K562 (cell line): ENCODE measurements at regions not wholly inside any gene's neighbourhood (a gene's known extent, or its start where the extent isn't known, plus 50 kb on each side); places are given as distances from the start of the nearest gene placed in this dataset.

Source experiments
- ATF6 ChIP-seq: sonication (generic); formaldehyde crosslinking; IDR thresholded peaks from 2 replicates; pipeline ENCODE4 v1.4.0; 2020; ENCODE audit warnings: mild to moderate bottlenecking, missing genetic modification reagents
- BACH1 ChIP-seq: fragments of 200-800 bp; sonication (Bioruptor generic); IDR thresholded peaks from 2 replicates; pipeline ENCODE4 v1.6.1; 2016; ENCODE audit warnings: missing genetic modification characterization, missing compliant biosample characterization
- CBX8 ChIP-seq: fragments of 200-600 bp; sonication (generic); IDR thresholded peaks from 2 replicates; pipeline ENCODE4 v1.6.1; 2012; ENCODE audit warnings: borderline replicate concordance, mixed run types, low read depth, mild to moderate bottlenecking, moderate library complexity, mixed read lengths, low read length, control low read depth, inconsistent platforms; ENCODE audit not compliant: poor library complexity, severe bottlenecking; ENCODE audit errors: extremely low read depth
- HINFP ChIP-seq: fragments of 450-650 bp; conservative IDR thresholded peaks from 2 replicates; pipeline ENCODE4 v1.6.1; 2016; ENCODE audit warnings: missing genetic modification characterization, low read depth, mild to moderate bottlenecking, control low read depth, missing compliant biosample characterization
- ILK ChIP-seq: fragments of 450-650 bp; IDR thresholded peaks from 2 replicates; pipeline ENCODE4 v1.6.1; 2016; ENCODE audit warnings: missing genetic modification characterization, low read depth, mild to moderate bottlenecking, missing compliant biosample characterization, moderate library complexity, borderline replicate concordance
- NEUROD1 ChIP-seq: fragments of 150-350 bp; IDR thresholded peaks from 2 replicates; pipeline ENCODE4 v1.6.1; 2014; ENCODE audit warnings: borderline replicate concordance, low read length, low read depth; ENCODE audit not compliant: partially characterized antibody
- PBX2 ChIP-seq, 2 experiments: IDR thresholded peaks in 1 of 2; conservative IDR thresholded peaks in 1 of 2; 2 replicates each; pipeline ENCODE4 v1.6.1; 2016; ENCODE audit warnings: low read depth in 2 of 2, mild to moderate bottlenecking in 1 of 2, missing compliant biosample characterization in 1 of 2, missing genetic modification characterization in 1 of 2, moderate library complexity in 1 of 2
- PCBP1 ChIP-seq: fragments of 200-400 bp; formaldehyde crosslinking; IDR thresholded peaks from 2 replicates; pipeline ENCODE4 v1.6.1; 2018; ENCODE audit warnings: mild to moderate bottlenecking, low read depth, low read length; ENCODE audit not compliant: poor library complexity, severe bottlenecking
- RBM17 ChIP-seq: fragments of 200-400 bp; formaldehyde crosslinking; IDR thresholded peaks from 2 replicates; pipeline ENCODE4 v1.6.1; 2017; ENCODE audit warnings: low read depth, mild to moderate bottlenecking, low read length, borderline replicate concordance
- RFX5 ChIP-seq: IDR thresholded peaks from 2 replicates; pipeline ENCODE4 v1.6.1; 2011; ENCODE audit warnings: low read depth, mild to moderate bottlenecking, improper control_type of control experiment, low read length
- SIN3A ChIP-seq, 2 experiments: fragments of 150-350 bp in 1 of 2; IDR thresholded peaks; 2 replicates each; pipeline ENCODE4 v1.6.1; 2011 to 2016; ENCODE audit warnings: borderline replicate concordance in 2 of 2, low read depth in 2 of 2, low read length in 2 of 2, mild to moderate bottlenecking in 2 of 2, moderate library complexity in 2 of 2; ENCODE audit not compliant: control insufficient read depth in 1 of 2
- SRSF7 ChIP-seq: fragments of 200-400 bp; formaldehyde crosslinking; optimal IDR thresholded peaks from 2 replicates; pipeline ENCODE3; 2017; ENCODE audit warnings: mild to moderate bottlenecking, low read depth, low read length
- TCF3 ChIP-seq: sonication (generic); formaldehyde crosslinking; IDR thresholded peaks from 2 replicates; pipeline ENCODE4 v1.4.0; 2020; ENCODE audit warnings: mild to moderate bottlenecking, missing genetic modification reagents
- THAP12 ChIP-seq: fragments of 250-450 bp; sonication (Bioruptor Pico); IDR thresholded peaks from 2 replicates; pipeline ENCODE4 v1.9.0; 2021; ENCODE audit warnings: mild to moderate bottlenecking, inconsistent platforms
- YBX1 ChIP-seq: fragments of 450-650 bp; IDR thresholded peaks from 2 replicates; pipeline ENCODE4 v1.7.1; 2016; ENCODE audit warnings: mild to moderate bottlenecking
- ZBTB8A ChIP-seq: fragments of 450-650 bp; IDR thresholded peaks from 2 replicates; pipeline ENCODE4 v1.6.1; 2018; ENCODE audit warnings: mild to moderate bottlenecking, moderate library complexity; ENCODE audit not compliant: partially characterized antibody
- ZNF316 ChIP-seq: fragments of 450-650 bp; IDR thresholded peaks from 2 replicates; pipeline ENCODE4 v1.6.1; 2016

- TF ChIP-seq CBX8: no peak
- no peak for TF ChIP-seq HINFP
- TF ChIP-seq BACH1 (tag): no peak
- TF ChIP-seq NEUROD1: peak; percentile 52
- TF ChIP-seq ILK (tag): no peak
- TF ChIP-seq YBX1: no peak
- TF ChIP-seq PCBP1: no peak
- TF ChIP-seq SIN3A (IDR thresholded peaks at IDR 0.05; ENCODE audit: borderline replicate concordance in 2 of 2, control insufficient read depth in 1 of 2, low read depth in 2 of 2, low read length in 2 of 2): no peak
- no peak for TF ChIP-seq RBM17
- TF ChIP-seq RFX5: no peak
- peak; percentile 83 for TF ChIP-seq TCF3
- peak; percentile 20; the same call in 1 of the 2 replicates for TF ChIP-seq ZNF316
- no peak for TF ChIP-seq ATF6 (CRISPR knock-in tag)
- no peak for TF ChIP-seq THAP12 (CRISPR knock-in tag)
- no peak for TF ChIP-seq ZBTB8A
- no peak for TF ChIP-seq SRSF7
- no peak for TF ChIP-seq PBX2 (CRISPR knock-in tag; IDR thresholded peaks at IDR 0.05; ENCODE audit: low read depth)
- peak; percentile 46 for TF ChIP-seq PBX2 (tag; conservative IDR thresholded peaks at IDR 0.05; ENCODE audit: low read depth)
Measured at GRCh38 chr2:21228041-21228895, 104.5 kb downstream of the TDRD15 start (continued).
